Myocyte (in vitro differentiated cells): ENCODE measurements at regions not wholly inside any gene's neighbourhood (a gene's known extent, or its start where the extent isn't known, plus 50 kb on each side); places are given as distances from the start of the nearest gene placed in this dataset.
"Not testable (repeated sequence)": the region's sequence is repeated elsewhere in the genome, so short reads cannot be mapped to it uniquely, and the experiment has no call there.

ENCODE experiments used
- DNase-seq: peaks from one replicate; pipeline ENCODE4 v3.0.0-alpha.2; 2012; ENCODE audit warnings: low read depth

DNA sequence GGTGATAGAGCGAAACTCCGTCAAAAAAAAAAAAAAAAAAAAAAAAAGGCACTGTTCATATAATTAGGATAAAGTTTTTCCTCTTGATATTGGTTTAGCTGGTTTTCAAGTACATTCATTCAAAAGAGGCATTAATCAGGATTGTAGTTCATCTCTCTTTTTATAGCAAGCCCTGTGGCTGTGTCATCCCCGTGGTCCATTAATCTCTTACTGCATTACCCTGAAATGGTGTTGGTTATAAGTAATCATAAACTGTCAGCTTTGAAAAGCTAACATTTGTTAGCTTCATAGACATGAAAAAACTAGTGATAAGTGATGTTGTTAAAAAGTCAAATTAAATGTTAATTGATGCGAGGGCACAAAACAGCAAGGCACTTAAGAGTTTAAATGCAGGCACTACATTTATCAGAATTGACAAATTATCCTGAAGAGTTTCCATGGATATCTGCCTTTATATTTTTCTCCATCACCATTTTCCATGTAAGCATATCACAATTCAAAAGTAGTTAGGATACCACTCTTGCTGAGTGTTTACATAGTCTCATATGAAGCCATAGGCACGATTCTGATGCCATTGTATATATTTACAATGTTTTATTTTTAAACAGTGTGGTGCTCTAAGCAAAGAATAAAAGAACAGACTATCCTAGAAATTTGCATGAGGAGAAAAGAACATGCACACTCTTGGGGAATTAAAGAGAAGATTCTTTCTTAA lies 193.1 kb downstream of the OTOL1 start:
- DNase-seq: no peak

DNA sequence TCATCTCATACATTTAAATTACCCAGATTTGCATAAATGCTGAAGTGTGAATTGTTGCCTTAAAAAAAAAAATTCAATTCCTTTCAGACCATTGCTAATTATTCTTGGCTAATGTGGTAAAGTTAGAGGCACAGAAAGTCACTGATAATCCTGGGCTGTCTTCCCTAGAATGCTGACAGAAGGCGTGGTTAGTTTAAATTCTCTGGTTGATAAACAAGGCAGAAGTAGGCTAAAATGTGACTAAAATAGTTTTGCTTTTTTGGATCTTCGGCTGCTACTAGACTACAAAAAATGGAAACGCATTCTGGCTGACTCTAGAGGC lies 193.7 kb downstream of the OTOL1 start:
- DNase-seq: no peak

DNA sequence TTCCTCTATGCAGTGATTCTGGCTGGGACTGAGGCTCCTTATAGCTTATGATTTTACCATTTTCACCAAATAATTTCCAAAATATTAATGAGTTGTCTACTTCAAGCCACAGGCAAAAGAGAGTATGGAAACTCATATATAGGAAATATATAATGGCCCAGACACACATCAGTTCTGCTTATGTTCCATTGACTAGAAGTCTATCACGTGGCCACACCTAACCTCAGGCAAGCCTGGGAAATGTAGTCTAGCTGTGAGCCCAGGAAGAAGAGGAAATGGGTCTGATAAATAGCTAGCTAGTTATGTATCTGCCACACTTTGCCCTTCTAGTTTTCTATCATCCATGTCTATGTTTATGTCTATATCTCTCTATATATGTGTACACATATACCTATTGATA lies 195.1 kb downstream of the OTOL1 start:
- DNase-seq: no peak

DNA sequence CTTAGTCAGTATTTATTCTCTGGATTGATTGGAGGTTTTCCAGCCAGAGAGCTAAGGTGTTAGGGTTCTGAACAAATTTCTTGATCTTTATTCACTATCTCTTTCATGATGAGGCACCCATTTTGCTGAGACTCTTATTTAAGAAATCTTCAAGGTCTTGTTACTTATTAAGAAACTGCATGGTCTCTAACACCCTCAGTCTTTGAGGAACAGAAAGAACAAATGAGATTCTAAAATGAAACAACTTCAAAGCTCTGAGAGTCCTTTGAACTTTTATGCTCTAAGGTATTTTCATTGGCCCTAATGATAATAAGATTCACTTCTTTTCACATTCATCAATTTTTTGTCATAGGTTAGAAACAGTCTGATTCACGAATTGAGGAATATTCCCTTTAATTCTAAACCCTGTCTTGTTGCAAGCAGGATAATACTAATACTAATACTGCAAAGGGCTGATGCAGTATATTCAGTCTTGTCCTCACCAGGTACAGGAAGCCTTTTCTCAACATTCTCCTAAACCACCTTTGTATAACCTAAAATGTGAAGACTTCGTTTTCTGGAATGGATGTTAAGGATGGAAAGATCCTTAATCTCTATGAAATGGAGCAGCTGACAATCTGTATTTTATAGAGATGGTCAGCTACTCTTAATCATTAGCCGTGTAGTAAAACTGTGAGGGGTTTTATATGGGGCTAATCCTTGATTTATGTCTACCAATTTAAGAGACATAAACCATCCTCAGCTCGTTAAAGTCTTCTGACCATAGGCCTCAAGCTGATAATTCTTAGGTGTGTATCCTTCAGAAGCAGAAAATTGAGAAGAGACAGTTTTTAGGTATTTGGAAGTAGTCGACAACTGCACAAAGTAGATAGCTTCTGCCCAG lies 198.3 kb downstream of the OTOL1 start:
- no peak for DNase-seq

DNA sequence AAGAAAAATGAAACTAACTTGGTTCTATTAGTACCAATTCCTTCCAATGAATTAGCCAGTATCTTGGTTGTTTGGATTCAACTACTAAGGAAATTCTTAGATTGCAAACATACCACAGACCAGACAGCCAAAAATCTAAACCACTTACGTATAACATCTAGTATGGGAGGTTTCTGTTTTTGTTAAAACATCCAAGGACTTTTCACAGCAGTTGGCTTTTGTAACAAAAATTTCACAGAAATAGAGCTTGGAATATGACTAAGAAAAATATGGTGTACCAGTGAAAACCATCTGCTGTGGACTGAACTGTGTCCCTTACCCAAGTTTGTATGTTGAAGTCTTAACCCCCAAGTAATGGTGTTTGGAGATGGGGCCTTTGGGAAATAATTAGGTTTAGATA lies 199.2 kb downstream of the OTOL1 start:
- DNase-seq: no peak

DNA sequence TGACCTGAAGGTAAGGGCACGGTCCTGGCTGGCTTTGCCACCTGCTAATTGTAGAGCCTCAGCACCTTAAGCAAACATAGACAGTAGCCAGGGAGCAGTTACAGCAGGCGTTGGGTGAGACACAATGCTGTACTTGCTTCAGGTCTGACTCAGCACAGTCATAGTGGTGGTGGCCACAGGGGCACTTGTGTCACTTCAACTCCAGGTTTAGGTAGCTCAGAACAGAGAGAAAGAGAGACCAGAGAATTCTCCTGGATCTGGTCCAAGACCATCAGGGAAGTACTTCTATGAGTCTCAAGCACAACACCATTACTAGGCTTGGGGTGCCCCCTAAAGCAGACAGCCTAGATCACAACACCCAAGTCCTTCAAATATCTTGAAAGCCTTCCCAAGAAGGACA lies 204.4 kb downstream of the OTOL1 start:
- no peak for DNase-seq

DNA sequence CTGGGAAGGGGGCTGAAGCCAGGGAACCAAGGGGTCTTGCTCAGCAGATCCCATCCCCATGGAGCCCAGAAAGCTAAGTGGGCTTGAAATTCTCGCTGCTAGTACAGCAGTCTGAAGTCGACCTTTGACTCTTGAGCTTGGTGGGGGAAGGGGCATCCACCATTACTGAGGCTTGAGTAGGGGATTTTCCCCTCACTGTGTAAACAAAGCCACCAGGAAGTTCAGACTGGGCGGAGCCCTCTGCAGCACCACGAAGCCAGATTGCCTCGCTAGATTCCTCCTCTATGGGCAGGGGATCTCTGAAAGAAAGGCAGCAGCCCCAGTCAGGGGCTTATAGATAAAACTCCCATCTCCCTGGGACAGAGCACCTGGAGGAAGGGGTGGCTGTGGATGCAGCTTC lies 210.6 kb downstream of the OTOL1 start:
- not testable (repeated sequence) for DNase-seq

DNA sequence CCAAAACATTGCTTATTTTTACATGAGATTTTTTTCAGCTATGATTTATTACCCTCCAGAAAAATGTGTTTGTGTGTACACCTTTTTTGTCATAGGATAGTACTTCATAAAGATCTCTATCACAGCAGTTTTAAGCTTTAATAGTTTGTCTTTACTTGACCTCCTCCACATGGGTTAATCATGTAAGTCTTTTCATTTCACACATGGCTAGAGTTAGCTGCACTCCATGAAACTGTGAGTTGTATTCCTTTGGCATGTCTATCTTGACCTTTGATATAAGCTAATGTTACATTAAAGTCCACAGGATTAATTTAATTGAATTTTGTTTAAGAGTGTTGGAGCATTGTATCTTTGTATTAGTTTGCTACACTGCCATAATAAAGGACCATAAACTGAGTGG lies 217.1 kb downstream of the OTOL1 start:
- no peak for DNase-seq

DNA sequence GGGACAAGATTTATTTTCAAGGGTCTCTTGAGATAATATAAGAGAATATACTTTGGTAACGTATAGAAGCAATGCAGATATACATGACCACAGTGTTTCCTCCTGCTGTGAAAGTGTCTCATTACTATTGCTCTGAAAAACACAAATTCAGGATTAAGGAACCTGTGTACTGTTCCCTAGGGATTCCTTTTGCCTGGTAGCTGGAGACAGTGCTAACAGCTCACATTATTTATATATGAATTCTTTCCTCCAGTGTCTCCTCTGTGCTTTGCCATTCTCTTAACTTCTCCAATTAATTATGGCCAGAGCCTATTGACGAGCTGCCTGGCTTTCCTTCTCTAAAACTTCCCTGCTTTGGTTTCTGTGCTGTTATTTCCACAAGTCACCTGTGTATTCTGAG lies 235.4 kb downstream of the OTOL1 start:
- no peak for DNase-seq

DNA sequence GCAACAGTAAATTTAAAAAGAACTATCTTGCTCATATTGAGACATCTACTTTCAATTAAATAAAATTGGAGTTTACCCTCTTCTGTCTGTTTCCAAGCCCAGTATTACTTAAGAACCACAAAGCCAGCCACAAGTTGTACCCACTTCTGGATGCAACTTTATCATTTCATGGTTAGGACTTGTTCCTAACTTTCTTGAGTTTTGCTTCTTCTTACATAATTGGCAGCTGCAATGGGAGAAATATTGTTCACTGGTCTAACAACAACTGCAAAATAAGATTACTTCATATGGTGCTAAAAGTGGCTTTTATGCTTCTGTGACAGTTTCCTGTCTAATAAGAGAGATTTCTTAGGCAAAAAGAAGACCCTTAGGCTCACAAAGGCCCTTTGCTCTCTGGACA lies 240.6 kb downstream of the OTOL1 start:
- no peak for DNase-seq

DNA sequence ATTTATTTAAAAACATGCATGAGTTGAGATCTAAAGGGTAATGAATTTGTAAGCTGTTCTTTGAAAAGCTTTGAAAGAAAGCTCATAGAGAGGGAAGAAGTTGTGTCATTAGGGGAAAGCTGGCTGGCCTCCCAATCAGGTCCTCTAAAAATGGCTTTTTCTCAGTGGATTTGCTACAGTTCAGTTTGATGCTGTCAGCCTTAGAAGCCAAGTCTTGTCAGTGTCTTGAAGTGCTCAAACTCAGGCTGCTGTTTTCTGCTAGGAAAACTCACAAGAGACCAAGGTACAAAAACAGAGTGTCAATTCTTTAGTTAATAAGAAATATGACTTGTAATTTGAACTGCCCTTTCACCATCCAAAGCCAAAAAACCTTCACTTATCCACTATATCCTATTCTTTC lies 243.8 kb downstream of the OTOL1 start:
- DNase-seq: no peak

DNA sequence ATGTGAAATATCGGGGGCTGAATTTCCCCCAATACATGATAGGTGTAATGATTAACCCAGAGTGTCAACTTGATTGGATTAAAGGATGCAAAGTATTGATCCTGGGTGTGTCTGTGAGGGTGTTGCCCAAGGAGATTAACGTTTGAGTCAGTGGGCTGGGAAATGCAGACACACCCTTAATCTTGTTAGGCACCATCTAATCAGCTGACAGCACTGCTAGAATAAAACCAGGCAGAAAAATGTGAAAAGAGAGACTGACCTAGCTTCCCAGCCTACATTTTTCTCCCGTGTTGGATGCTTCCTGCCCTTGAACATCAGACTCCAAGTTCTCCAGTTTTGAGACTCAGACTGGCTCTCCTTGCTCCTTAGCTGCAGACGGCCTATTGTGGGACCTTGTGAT lies 247.8 kb downstream of the OTOL1 start:
- no peak for DNase-seq

DNA sequence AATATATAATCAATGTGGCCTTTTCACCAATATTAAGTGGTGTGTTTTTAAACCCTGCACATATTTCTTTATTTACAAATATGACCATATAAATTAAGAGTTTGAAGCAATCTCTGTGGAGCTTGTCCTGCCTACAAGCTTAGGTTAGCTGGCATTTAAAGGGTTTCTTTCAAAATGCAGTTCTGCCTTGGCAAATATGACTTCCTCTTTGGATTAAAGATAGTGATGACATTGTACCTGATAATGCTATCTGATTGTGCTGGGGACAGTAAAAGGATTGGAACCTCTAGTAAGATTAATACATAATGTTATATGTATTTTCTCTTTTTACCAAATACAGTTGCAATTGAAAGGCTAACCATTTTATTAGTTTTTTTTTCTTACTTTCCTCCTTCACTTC lies 249.1 kb downstream of the OTOL1 start:
- DNase-seq: no peak

DNA sequence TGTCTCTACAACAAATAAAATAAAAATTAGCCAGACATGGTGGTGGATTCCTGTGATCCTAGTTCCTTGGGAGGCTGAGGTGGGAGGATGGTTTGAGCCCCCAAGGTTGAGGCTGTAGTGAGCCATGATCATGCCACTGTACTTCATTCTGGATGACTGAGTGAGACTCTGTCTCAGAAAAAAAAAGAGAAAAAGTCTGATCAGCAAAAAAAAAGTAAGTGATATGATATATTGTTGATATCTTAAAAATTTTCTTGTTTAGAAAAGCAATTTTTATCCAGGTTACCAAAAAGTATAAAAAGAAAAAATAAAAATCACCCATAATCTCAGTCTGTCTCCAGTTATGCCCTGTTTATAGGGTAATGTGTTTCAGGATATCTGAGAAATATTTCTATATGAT lies 251.4 kb downstream of the OTOL1 start:
- no peak for DNase-seq

DNA sequence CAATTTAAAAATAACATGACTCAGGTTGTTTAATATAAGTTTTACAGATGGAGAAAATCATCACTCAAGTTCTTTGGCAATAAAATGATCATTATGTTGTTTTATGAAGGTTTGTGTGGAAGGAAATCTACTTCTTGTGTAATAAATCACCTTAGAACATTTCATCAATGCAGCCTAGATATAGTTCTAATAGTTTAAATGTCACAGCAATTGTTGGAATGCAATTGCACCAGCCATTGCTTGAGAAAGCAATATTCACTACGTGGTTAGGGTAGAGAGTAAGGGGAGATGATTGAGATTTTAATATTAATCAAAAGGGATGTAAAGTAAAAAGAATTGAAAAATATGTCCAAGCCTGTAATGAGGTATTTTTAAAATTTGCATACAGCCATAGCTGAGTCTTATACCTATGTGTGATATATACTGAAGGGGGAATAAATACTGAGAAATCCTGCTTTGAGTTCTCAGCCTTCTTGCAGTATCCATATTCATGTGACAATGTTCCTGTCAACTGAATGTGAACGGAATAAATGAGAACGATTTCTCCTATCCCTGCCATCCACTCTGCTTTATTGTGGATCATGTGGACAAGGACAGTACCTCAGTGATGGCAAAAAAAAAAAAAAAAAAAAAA lies 257.9 kb downstream of the OTOL1 start:
- DNase-seq: no peak

DNA sequence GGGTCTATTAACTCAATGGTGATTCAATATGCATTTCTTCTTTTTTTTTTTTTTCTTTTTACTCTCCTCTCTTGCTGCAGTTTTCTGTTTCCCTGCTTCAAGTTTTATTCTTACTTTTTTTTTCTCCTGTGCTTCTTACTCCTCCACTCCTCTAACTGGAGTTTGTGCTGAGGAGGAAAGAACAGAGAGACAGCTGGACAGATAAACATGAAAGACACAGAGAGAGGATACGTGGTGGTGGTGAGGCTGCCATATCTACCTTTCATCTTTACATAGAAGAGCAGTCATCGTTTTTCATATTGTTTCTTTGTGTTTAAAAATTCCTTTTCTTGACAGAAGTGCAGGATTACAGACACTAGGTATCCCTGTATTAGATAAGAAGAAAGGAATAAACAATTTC lies 262.8 kb downstream of the OTOL1 start:
- DNase-seq: no peak

DNA sequence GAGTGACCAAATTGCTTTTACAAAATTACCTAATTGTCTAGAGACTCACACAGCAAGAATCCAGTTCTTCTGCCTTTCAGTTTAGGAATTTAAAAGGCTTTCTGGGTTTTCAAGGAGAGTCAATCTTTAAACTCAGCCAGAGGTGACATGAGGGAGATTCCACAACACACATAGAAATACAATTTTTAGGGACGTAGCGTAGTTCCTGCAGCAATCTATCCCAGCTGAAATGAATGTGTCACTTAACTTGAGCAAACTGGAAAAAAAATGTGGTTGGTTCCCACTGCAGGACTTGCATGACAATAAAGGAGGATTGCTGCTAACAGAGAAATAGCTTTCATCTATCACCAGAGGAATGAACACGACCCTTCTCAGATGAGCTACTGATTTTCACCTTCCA lies 269.7 kb downstream of the OTOL1 start:
- DNase-seq: no peak

DNA sequence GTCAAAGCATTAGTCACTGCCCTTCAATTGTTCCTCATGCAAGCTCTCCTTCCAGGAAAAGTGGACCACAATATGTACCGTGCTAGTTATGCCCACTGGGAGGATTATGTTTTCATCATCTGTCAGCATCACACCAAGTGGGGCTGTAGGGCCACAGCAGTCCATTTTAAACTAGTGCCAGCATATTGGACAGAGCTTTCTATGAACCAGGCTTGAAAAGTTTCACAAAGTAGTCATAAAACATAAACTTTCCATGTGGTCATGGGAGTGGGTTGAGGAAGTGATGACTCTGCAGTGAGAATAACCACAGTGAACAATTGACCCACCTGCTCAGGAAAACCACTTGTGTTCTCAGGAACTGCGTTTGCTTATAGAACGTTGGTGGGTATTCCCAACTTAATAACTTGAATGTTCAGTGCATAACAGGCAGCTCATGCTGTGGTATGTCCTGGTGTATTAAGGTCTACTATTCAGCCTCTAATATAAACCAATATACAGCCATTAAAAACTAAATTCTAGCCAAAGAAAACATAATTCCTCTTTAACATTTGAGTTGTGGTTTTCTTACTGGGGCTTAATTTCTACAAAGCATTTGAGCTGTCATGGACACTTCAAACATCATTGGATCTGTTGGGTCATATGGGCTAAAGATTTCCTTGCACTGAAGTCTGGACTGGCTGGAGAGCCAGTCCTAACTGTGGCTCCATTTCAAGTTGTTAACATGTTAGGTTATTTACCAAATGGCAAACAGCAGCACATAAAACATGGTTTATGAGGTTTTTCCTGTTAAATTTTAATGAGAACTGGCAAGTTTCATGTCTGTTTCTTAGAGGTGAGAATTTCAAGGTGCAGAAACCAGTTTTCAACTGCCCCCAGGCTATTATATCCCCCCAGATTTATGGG lies 274.1 kb downstream of the OTOL1 start:
- peak; percentile 82 for DNase-seq

DNA sequence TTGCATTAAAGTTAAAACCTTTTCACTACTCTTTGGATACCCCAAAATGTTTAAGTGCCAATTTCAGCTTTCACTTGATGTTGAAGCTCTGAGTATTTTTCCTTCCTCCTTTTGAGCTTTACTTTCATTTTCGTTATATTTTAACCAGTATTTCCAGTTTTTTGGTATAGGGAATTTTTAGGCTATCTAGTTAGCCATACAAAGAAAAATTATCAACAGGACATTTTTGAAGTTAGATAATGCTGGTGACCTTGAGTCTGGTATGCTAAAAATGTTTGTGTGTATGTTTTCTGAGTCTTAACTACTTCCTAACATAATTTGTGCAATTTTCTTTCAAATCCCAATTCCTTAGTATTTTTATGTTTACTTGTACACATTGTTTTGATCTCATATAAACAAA lies 284.8 kb downstream of the OTOL1 start:
- no peak for DNase-seq

DNA sequence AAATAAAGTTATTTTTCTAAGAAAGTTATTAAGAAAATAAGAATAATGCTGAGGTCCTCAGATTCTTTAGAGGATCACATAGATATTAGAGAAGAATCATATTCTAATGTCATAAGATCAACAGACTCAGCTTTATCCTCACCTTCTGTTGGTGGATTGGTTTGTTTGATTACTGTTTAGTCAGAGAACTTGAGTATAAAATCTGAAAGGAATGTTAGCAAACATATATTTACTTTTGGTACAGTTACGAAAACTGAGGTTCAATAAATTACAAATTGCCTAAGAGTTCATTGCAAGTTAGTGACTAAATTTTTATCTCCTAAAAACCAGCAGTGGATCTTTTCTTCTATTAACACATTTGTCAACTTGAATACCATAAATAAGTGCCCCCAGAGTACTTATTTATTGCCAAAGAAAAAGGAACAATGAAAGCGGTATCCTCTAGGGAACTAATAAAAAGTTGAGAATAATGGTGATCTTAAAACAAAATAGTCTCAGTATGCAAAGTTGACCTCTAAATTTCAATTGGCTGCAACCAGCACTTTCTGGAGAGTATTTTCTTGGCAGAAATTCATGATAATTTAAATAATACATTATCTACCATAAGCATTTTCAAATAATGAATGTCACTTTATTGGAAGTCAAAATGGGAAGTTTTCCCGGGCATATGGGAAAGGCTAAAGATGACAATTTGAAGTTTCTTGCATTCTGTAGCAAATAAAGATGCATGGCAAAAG lies 296.8 kb downstream of the OTOL1 start:
- DNase-seq: no peak

DNA sequence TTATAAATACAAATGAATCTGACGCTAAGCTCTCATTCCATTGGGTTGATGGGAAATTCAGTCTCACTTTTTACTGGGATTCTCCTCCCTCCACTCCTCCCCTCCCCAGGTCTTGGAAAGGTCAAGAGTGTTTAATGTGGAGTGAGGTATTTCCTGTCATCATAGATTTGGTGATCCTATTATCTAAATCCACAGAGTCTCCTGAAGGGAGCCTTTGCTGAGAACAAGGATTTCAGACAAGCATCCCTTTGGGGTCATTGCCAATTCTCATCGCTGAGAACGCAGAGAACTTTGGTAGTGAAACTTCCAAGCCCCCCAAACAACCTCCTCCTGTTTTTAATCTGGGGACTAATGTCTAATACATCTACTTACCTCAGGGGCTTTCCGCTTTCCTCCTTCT lies 297.9 kb downstream of the OTOL1 start:
- DNase-seq: no peak
